T-helper 9 cell (primary cell): ENCODE measurements at regions not wholly inside any gene's neighbourhood (a gene's known extent, or its start where the extent isn't known, plus 50 kb on each side); places are given as distances from the start of the nearest gene placed in this dataset.
"Not testable (repeated sequence)": the region's sequence is repeated elsewhere in the genome, so short reads cannot be mapped to it uniquely, and the experiment has no call there.

Experiments
- DNase-seq: peaks from one replicate; pipeline ENCODE4 v3.0.0-alpha.2; 2020

DNA sequence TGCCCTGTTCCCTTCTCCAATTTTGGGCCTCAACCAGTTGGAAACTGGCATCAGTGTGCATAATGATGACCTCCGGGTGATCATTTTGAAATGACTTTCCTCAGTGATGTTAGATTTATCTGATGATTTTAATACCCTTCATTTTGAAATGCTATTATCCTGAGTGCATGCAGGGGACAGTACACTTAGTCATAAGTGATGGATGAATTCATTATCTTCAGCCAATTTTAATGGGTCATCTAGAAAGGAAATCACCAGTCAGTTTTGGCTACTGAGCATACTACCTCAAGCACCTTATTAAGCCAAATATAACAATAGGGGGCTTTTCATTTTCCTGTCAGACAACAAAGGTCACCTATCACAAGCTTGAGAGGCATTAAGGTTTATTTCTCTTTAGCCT lies 118.5 kb upstream of the MIR17HG start:
- DNase-seq, result no peak

DNA sequence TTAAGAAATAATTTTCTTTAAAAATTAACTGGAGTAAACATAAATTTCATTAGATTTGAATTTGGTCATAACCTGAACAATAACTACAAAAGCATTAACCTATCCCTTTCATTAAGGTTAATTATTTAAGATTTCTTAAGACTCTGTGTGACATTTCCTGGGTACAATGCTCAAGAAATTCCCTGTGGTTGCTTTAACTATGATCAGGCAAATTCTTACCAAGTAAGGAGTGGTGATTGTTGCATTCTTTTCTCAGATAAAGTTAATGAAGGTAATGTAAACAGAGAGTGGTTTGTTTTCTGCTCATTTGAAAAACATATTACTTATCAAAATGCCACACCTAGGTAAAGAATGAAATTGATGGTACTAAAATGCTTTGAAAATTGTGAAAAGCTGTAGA lies 114.8 kb upstream of the MIR17HG start:
- DNase-seq, result no peak

DNA sequence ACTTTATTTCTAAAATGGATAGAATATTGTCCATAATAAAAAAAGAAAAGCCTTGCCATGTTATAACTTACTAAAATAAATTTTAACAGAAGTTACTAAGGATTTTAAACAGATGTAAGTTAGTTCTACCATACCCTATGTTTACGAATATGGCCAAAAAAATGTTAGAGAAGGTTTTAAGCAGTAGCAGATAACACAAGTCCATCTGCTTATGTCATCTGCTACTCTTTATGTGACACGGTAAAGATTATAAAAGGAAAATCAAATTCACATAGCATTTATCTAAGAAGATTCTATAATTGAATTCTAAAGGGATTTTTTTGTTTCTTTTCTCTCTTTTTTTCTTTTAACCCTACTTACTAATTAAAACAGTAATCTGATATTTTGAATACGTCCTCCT lies 114.2 kb upstream of the MIR17HG start:
- DNase-seq, result no peak

DNA sequence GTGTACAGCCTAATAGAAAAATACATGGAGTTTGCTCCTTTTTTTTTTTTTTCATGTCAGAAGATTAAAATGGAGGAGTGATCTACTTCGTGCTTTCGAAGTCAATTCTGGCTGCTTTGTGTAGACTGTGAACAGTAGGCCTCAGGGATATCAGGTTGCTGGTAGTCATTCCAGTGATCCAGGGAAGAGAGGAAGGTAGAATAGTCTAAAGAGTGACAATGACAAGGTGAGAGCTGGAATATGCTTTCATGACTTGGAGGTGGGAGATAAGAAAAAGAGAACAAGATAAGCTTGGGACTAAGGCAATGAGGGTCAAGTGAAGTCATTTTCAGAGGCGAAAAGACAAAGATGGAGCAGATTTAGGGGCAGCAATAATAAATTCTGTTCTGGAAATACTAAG lies 111.3 kb upstream of the MIR17HG start:
- no peak for DNase-seq

DNA sequence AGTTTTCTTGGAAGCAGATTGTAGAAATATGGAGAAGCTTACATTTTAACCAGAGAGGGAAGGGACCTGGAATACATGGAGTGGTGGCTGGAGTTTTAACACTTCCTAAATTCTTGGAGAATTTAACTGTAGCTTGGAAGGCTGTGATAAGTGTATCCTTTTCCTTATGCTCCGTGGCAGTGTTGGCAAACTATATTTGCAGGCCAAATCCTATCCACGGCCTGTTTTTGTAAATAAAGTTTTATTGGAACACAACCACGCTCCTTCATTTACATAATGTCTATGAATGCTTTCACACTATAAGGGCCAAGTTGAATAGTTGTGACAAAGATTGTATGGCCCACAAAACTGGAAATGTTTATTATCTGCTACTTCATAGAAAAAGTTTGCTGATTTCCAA lies 110.6 kb upstream of the MIR17HG start:
- DNase-seq, result no peak

DNA sequence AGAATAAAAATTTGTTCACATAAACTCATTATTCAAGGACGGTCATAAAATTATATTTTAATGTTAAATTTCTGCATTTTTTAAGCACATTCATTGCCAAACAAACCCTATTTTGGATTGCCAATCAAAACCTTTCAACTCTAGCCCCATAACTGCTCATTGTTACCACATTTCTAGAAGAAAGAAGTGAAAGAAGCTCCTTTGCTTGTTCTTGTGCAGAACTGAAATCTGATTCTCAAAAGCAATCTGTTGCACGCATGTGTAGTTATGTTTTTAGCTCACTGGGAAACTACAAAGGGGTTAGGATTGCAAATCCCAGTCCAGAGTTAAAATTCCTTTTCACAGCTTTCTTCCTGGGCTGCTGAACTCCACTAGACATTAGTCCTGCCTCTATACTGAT lies 109.5 kb upstream of the MIR17HG start:
- no peak for DNase-seq

DNA sequence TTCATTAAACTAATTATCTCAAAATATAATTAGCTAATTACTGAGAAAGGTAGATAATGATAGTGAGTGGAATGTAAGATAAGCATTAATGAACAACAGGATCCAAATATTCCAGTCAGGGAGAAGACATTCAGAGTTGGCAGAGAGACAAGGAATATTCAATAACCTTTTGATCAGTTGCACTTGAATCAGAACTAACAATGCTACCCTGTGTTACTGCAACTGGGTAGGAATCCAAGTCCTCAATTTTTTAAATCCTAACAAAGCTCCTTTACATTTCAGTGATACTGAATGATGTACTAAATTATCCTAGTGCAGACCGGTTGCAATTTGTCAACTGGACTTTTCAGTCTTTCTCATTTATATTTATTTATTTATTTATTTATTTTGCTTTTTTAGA lies 107.1 kb upstream of the MIR17HG start:
- no peak for DNase-seq

DNA sequence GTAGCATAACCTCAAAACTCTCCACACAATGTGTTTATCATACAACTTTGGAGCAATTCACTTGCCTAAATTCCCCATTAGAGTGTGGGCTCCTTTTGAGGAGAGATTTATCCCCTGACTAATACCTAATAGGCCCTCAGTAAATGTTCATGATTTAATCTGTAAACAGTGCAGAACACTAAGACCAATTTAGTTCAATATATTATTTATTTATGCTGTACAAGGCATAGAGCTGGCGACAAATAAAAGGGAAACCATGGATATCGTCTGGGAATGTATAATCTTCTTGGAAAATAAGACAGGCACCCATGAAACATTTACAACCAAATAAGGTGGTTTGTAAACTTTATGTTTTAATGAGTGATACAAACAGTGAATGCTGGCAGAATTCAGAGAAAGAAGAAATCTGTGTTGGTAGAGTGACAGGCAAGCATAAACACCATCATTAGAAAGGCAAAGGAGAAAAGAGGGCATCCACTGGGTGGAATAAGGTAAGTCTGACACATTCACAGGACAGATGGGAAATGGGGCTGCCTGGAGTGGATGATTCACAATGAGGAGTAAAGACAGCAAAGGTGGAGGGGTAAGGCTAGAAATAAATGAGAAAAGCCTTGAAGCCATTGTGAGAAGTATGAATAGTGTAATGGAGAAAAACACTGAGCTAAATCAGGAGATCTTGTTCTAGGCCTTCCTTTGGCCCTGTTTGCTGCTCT lies 106.1 kb upstream of the MIR17HG start:
- DNase-seq, result no peak

DNA sequence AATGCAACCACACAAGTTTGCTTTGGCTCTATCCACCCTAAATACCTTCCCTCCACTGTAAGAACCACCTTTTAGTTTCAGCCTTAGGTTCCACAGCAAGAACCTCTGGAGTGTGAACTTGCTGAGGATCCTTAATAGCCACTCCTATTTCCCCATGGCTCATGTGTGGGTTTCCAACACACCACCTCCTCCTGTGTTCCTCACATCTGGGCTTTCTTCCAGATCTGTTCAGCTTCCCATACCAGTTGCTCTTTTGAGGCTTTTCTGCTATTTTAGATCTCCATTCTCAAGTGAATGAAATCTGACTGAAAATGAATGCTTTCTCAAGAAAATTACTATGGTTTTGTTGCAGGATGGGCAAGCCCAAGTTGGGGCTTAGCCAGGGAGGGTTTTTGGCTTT lies 104.8 kb upstream of the MIR17HG start:
- no peak for DNase-seq

DNA sequence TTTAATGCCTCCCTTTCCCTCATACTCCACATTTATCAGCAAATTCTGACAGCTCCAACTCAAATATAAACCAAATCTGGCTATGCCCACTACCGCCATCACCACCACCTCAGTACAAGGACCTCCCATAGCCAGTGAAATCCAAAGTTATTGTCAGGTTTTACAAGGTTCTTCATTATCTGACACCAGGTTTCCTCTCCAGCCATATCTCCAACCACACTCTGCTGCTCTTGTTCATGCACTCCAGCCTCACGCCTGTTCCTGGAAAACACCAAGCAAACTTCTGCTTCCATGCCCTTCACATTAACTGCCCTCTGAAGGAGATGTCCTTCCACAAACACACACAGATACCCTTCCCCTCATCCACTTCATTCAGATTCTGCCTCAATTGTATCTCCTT lies 102.2 kb upstream of the MIR17HG start:
- DNase-seq, result no peak

DNA sequence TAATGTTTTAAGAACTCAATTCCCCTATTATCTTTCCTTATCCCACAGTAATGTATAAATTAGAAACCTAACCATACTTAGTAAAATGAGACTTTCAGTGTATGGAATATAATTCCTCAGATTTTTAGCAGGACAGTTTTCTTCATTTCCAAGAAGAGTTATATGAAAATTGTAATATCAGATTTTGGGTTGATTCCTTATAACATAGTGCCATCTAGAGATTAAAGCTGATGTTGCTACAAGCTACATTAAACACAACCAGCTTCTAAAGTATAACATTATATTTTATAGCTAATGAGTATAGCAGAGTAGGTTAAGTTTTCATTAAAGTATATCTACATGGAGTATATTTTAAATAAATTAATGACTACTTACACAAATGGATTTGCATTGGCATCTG lies 99.7 kb upstream of the MIR17HG start:
- no peak for DNase-seq

DNA sequence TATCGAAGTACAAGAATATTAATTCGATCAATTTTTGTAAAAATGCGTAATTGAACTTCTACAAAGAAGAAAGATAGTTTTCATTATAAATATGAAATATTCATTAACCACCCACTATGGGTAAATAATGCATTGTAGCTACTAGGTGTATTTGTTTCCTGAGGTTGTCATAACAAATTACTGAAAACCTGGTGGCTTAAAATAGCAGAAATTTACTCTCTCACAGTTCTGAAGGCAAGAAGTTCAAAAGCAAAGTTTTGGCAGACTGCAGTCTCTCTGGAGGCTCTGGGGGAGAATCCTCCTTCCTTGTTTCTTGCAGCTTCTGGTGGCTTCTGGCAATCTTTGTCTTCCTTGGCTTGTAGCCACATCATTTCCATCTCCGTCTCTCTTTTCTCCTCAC lies 99.2 kb upstream of the MIR17HG start:
- no peak for DNase-seq

DNA sequence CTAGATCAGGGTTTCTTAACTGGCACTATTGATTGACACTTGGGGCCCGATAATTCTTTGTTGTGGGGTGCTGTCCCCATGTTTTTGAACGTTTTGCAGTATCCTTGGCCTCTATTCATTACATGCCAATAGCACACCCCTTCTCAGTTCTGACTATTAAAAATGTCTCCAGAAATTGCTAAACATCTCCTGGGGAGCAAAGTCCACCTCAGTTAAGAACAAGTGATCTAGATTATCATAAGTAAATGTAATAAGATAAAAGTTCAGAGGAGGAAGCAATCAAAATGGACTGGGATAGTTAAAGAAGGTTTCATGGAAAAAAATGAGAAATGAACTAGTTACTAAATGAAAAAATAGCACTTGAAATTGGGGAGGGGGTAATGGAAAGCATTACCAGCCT lies 98.1 kb upstream of the MIR17HG start:
- no peak for DNase-seq

DNA sequence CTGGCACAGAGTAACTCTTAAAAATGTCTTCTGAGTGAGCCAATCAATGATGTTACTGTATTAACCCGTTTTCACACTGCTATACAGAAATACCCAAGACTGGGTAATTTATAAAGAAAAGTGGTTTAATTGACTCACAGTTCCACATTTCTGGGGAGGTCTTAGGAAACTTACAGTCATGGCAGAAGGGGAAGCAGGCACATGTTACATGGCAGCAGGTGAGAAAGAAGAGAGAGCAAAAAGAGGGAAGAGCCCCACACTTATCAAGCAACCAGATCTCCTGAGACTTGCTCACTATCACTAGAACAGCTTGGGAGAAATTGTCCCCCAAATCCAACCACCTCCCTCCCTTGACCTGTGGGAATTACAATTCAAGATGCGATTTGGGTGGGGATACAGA lies 97.6 kb upstream of the MIR17HG start:
- no peak for DNase-seq

DNA sequence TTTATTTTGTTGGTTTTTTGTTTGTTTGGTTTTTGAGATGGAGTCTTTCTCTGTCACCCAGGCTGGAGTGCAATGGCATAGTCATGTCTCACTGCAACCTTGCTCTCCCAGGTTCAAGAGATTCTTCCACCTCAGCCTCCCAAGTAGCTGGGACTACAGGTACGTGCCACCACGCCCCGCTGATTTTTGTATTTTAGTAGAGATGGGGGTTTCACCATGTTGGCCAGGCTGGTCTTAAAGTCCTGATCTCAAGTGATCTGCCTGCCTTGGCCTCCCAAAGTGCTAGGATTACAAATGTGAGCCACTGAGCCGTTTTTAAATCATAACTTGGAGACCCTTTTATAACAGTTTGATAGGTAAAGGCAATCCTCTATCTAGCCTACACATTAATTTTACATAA lies 95.9 kb upstream of the MIR17HG start:
- not testable (repeated sequence) for DNase-seq

DNA sequence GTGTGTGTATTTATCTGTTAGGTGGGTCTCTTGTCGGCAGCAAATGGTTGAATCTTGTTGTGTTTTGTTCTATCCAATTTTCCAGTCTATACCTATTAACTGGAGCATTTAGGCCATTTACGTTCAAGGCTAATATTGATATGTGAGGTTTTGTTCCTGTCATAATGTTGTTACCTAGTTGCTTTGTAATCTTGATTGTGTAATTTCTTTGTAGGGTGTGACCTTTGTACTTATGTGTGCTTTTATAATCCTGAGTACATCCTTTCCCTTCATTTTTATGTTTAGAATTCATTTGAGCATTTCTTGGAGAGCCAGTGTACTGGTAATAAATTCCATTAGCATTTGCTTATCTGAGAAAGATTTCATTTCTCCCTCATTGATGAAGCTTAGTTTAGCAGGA lies 83.0 kb upstream of the MIR17HG start:
- DNase-seq, result no peak

DNA sequence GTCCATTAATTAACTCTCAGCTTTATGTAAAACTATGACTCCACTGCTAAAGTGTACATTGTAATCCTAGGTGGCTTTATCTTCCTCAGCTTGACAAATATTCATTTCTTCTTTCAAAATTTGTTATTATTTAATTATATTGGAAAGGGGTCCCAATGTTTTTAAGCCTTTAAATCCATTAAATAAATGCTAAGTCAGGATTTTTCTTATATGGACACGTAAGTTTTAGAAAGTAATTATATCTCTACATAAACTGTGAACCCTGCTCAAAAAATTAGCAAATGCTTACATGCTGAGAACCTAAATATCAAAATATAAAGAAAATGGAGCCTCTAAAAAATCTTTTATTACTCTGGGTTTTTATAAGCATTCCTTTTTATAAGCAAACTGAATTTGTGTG lies 78.2 kb upstream of the MIR17HG start:
- no peak for DNase-seq

DNA sequence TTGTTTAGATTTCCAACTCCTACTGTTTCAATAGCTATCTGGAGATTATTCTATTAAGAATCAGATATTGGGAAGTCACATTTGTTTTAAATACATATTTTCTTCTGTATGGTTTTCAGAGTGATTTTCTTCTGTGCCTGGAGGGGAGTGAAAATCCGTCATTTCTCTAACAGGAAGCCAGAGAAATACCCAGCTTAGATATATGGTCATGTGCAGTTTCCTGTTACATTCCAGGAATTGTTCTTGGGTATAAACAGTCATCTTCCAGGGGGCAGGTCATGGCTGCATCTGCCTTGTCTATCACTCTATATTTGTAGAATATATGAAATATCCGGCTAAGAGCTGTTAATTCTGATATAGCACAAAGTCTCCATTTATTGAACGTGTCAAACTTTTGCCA lies 77.5 kb upstream of the MIR17HG start:
- DNase-seq, result no peak

DNA sequence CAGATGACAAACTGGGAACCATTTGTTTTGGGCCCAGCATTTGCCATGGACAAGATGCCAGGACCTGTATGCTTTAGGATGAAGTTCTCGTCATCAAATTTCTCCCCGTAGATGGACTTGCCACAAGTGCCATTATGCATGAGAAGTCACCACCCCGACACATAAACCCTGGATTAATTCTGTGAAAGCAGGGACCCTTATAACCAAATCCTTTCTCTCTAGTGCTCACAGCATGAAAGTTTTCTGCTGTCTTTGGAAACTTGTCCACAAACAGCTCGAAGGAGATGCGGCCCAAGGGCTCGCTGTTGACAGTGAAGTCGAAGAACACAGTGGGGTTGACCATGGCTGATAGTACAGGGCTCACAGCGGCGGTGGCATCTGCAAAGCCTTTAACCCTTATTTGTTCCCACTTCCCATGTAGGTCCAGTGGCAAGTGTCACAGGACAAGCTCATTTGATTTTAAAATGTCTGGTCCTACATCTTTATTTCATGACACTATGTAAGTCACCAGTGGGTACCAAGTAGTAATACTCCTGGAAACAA lies 75.2 kb upstream of the MIR17HG start:
- no peak for DNase-seq

DNA sequence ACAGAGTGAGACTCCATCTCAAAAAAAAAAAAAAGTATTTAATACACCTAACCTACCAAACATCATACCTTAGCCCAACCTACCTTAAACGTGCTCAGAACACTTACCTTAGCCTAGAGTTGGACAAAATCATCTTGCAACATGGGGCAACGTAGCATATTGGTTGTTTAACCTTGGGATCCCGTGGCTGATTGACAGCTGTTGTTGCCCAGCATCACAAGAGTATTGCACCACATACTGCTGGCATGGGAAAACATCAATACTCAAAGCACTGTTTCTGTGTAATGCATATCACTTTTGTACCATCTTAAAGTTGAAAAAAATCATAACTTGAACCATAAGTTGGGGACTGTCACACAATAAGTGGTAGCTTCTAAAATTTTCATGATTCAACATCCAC lies 73.8 kb upstream of the MIR17HG start:
- DNase-seq, result no peak

DNA sequence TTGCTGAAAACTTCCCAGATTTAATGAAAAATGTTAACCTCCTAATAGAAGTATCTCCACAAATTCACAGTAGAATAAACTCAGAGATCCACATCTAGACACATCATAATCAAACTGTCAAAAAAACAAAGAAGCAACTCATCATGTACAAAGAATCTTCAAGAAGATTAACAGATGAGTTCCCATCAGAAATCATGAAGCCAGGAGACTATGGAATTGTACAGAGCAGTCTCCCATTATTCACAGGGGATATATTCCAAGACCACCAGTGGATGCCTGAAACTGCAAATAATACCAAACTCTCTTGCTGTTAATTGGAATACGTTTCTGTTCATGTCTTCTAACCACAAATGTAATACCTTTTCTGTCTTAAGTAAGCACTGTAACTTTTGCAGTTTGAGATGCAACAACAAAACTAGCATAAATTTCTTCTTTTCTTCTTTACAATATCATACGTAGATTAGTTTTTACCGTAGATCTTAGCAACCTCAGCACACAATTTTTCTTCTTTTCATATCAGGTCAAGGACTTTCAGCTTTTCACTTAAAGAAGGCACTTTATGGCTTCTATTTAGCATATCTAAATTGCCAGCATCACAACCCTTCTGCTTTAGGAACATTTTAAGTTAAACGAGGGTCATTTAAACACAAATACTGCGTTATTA lies 70.3 kb upstream of the MIR17HG start:
- no peak for DNase-seq

DNA sequence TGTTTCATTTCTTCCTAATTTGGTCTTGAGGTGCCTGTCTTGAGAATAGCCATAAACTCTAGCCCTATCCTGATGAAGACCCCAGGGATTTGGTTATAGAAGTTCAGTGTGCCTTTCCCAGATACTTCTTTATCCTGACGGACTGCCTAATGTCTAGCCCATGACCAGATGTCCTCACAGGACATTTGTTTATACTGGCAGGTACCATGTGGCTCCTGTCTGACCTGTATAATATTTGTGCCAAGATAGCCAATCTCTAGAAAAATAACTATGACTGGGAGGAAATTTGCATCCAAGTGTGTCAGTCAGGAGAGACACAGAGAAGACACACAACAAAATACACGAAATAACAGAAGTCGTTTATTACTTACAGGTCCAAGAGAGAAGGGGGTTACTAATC lies 69.2 kb upstream of the MIR17HG start:
- DNase-seq, result no peak

DNA sequence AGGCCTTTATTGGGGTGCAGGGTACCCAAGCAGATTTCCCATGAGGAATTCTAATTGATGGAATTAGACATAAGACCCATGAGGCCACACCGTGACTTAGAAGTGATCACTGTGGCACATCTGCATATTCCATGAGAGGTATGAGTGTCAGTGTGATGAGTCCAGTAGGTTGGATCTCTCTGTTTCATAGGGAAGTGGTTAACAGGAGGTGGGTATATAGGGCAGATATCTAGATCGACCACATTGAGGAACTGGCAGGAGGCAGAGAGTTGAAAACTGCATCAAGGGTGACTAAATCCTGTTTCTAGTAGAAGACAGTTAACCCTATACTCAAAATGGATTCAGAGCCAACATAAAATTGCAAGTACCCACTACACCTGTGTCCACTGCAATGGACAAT lies 68.6 kb upstream of the MIR17HG start:
- DNase-seq, result no peak

DNA sequence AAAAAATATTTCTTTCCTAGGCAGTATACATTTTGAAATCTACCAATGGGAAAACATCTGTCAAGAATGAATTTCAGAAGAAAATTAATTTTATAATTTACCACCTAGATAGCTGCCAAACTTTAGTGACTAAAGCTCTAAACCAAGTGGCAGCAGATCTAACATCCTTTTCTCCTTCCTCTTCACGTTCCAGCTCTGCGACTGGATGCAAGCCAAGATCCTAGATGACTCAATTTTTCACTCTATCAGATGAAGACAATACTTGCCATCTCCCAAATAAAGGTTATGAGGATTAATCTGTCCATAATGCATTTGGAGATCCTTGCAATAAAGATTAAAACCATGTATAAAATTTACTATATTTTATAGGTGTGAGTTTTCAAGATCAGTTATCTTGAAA lies 66.7 kb upstream of the MIR17HG start:
- no peak for DNase-seq

DNA sequence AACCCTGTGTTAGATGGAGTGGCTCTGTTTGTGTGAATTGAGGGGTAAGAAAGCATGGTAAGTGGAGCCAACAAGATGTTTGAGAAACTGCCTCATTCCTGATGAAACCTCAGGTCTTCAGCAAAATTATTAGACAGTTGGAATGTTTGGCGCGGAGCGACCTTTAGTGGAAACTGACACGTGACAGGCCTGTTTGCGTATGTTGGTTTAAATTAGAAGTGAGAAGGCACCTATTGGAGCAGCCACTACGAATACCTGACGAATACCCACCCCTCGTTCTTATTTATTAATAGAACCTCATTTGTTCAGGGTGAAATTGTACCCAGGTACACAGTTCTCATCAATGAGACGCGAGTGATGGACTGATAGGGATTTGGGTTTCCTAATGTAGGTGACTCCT lies 63.2 kb upstream of the MIR17HG start:
- DNase-seq, result no peak
